NCI-H2081 (cell line): ENCODE measurements at regions not wholly inside any gene's neighbourhood (a gene's known extent, or its start where the extent isn't known, plus 50 kb on each side); places are given as distances from the start of the nearest gene placed in this dataset.

ENCODE experiments used
- DNase-seq, 2 experiments: peaks; one replicate each; lab custom pipeline; 2025; lab: John Stamatoyannopoulos, UW

DNA sequence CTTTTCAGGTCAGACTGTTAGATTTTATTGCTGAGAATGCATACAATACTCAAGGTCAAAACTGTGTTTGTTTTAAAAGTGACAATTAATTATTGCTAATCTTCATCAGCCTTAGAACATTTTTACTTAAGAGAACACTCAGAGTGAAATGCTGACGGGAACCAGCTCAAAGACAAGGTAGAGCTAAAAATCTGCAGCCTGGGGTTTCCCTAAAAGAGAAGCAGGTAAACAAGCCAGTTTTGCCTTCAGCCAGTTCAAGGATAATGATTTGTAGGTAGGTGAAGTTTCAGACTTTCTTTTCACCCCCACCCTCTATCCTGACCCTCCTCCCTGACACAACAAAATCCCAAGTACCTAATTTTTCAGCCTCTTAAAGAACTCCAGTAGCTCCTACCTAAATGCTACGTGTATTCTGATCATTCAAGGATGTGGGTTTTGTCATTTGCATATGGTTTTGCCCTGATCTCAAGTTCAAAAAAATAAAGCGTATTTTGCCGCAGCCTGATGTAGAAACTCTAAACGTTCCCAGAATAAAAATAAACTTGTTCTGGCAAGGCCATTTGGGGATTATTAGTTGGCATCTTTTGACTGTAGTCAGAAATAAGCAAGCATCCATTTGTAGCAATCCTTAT is 407.2 kb downstream of the EFNA5 start:
- no peak for DNase-seq

DNA sequence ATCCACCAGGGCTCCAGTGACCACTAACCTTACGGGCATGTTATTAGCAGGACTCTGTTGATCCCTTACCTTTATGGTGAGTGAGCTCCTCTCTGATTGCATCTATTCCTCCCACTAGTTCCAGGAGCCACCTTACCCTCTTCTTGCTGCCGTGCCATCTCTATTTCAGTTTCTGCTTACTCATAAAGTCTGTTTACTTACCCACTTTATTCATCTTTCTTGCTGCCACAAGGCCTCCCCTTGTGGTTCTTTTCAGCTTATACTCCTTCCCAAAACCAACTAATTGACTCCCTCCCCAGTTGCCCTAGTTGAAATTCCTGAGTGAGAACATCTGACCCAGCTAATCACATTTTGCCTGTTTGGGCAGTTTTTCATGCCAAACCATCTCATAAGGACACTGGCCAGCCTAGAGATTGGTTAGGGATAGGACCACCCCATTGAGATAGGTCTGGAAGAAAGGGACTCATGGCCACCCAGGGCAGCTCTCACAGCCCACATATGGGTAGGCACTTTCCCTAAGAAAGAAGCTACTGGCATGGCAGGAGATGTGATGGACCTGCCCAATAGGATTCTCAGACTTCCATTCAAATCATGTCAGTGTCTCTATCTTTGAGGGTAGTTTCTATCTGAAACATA is 412.7 kb downstream of the EFNA5 start:
- no peak for DNase-seq

DNA sequence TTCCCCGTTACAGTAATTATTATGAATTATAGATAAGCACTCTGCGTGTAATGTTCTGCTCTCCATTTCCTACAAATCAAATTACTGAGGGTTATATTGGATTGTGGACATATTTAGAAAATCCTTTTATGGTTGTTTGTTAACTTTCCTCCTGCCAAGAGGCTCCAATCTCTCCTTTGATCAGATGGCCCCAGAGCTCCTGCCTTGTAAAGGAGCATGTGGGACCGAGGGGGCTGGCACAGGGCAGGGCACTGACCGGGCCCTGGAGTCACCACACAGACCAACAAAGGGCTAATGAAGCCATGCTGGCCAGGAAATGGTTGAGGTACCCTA is 415.9 kb downstream of the EFNA5 start:
- no peak for DNase-seq

DNA sequence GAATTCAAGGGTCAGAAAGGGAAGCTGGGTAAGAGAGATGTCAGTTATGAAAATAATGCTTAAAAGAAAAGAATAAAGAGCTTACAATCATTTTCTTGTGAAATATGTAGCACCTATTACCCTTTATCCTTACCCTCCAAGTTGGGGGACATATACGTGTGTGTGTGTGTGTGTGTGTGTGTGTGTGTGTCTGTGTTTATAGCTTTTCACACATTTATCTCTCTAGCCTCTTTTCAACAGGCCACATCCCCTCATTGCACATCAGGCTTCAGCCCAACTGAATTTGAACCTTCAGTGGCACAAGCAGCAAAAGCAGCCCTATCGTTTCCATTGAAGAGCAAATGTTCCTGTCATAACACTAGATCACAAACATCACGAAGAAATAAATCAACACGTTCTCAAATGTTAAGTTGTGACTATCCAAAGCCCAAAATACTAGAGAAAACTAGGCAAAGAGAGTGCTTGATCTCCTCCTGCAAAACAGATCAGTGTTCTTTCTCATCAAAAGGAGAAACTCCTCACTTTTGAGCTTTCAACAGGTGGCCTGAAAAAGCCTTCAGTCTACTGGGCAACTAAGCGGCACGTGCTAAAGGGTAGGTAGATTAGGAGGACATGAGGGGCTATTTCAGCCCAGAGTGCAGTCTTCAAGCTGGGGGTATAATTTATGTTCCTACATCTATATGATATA is 416.4 kb downstream of the EFNA5 start:
- DNase-seq, result peak in 1 of 2 experiments; percentile 2

DNA sequence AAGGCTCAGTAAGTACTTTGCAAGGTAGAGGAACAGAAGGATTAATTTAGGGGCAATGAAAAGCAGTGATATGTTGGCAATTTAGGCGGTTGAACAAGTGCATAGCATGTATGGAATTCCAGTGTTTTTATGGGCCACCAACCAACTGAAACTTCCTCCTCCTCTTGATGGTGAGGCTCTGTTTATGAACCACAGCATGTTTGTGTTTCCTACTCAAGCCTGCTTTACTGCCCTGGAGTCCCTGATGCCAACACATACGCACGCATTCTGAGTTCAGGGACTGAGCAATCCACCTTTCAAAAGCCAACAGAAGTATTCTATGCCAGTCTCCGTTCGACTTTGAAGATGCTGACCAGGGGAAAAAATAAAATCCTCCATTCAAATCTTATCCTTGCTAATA is 417.5 kb downstream of the EFNA5 start:
- DNase-seq, result no peak

DNA sequence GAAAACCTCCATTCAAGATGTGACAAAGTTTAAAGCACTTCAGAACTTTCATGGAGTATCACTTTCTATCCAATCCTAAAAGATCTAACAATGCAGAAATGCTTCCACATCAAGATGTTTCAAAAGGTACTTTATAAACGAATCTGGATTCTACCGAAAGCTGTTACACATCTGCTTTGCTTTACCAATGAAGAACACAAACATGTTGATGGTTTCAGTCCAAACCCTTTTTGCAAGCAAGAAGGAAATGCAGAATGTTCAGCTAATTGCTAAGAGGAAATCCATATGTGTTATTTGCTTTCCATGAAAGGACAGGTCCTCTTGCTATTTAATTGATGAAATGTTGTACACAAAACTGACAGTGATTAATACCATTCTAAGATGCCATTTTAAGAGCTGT is 419.6 kb downstream of the EFNA5 start:
- DNase-seq, result no peak

DNA sequence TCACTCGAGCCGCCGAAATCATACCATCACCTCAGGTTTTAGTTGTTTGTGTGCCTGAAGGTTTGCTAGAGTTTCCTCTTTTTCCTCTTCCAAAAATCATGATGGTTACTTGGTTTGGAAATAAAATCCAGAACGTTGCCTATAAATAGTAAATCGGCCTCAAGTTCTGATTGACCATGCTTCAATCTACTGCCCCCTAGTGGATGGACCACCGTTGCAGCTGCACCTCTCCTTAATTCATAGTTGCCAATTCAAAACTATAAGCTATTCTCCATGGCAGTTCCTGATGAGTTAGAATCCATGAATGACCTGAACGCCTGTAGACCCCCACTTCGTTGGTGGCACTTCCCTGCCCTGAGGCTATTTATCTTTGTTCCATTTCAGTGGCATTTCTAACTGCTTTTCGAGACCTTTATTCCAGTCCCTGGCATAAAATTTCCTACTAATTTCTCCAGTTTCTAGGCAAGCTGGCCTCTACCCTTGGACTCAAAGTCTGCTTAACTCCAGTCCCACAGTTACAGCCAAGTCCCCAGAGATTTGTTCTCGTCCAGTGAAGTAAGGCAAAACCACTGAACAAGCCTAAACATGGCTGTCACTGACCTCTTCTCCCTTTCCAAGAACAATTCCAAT is 422.6 kb downstream of the EFNA5 start:
- peak; percentile 33 to 41 for DNase-seq

DNA sequence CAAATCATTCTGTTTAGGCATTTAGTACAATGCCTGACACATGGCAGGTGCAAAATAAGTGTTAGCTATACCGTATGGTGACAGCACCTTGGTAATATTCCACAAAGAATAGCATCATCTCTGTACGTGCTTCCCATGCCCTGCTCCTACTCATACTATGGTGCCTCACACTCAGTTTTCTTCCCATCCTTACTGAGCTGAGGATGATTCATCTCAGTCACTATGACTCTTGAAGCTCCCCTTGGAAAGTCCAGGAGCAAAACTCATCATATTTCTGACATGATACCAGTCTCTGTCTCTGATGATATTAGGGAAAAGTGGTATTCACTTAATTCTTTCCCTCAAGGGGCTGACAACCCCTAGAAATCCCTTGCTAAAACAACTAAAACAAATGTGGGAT is 423.3 kb downstream of the EFNA5 start:
- no peak for DNase-seq

DNA sequence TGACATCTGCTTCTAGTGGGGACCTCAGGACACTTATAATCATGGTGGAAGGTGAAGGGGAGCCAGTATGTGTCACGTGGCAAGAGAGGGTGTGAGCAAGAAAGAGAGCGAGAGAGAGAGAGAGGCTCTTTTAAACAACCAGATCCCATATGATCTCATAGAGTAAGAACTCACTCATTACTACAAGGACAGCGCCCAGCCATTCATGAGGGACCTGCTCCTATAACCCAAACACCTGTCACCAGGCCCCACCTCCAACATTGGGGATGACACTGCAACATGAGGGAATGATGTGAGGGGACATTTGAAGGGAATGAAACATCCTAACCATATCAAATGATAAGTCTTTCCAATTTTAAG is 427.5 kb downstream of the EFNA5 start:
- no peak for DNase-seq

DNA sequence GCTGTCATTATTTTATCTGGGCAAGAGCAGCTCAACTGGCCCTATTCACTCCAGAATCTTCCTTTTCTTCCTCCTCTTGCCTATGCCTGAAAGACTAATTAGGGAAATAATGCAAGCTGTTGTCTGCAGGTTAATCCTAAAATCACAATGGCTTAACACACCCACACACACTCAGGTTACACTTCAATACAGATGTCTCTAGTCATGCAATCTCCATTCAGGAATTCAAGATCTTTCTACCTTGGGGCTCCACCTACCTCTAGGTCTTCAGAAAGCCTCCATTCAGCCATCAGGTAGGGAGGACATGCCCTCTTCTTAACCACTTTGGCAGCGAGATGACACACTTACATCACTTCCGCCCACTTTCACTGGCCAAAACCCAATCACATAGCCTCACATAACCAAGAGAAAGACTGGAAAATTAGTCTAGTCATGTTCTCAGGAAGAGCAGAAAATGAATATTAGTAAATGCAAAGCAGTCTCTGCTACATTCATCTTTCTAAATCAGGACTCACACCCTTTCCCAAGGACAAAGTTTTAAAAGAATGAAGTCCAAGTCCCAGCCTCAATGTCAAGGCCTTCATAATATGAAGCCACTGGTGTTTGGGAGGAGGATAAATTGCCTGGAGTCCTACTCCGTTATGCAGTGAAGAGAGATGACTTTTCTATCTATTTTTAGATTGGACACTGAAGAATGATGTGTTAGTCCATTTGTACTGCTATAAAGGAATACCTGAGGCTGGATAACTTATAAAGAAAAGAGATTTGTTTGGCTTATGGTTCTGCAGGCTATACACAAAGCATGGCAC is 428.1 kb downstream of the EFNA5 start:
- no peak for DNase-seq

DNA sequence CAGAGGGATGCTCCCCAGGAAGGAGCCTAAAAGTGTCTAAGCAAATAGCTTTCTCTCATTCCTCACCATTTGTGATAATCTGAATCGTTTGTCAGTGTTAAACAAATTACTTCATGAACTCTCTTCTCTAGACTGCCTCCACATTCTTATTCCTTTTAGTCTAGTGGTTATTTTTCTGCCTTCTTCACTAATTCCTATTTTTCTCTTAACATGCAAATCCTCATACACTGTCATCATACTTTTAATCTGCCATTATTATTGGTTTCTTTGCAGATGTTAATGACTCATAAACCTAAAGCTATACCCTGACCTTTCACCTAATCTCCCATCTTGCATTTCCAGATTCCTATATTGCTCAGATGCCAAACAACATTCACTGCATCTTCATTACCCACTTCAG is 428.9 kb downstream of the EFNA5 start:
- DNase-seq, result no peak

DNA sequence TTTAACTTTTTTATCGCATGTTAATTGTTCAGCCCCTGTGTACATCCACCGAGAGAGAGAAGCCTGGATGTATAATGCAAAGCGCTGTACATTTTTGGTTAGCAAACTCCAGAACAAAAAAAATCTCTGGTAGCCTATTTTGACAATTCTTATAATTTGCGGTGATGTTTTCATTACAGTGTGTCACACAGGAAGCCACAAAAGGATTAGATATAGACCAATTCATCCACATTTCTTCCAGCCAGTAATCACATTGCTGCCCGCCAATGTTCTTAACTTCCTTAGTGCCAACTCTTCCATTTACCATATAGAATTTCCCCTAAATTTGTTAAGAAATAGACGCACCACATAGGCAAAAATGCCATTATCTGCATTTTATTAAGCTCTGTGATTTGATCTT is 435.6 kb downstream of the EFNA5 start:
- no peak for DNase-seq

DNA sequence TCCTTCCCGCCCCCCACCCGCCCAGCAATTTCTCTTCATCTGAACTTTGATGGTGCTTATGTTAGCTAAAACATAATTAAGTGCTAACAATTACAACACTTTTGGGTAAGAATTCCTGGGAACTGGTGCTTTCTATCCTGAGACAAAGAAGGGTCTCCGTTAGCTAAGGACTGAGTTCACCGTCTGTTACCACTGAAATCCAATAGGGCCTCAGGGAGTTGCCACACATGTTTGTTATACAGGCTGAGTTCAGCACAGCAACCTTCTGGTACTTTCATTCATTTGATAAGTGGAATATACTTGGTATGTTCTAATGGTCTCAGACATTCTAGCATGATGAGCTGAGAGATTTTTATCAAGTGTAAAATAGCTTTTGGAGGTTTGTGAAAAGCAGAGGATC is 437.9 kb downstream of the EFNA5 start:
- DNase-seq, result no peak

DNA sequence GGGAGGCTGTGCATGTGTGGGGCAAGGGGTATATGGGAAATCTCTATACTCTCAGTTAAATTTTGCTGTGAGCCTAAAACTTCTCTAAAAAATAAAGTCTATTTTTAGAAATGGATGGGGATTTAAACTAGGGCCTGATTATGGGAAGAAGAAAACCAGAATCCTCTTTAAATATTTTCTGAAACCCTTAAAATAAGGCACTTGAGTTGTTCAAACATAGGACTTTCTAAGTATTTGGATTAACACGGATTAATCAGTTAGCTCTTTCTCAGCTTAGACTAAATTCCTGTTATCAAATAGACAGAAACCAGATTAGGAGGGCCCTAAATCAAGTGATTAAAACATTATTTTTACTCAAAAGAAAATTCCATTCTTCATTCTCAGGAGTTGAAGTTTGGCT is 438.4 kb downstream of the EFNA5 start:
- no peak for DNase-seq

DNA sequence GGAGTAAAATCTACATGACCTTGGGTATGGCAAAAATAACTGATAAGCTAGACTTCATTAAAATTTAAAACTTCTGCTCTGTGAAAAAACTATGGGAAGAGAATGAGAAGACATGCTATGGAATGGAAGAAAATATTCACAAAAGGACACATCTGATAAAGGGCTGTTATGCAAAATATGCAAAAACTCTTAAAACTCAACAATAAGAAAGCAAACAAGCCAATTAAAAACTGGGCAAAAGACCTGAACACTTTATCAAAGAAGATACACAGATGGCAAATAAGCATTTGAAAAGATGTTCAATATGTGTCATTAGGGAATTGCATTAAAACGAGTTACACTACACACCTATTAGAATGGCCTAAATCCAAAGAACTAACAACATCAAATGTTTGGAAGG is 439.5 kb downstream of the EFNA5 start:
- no peak for DNase-seq

DNA sequence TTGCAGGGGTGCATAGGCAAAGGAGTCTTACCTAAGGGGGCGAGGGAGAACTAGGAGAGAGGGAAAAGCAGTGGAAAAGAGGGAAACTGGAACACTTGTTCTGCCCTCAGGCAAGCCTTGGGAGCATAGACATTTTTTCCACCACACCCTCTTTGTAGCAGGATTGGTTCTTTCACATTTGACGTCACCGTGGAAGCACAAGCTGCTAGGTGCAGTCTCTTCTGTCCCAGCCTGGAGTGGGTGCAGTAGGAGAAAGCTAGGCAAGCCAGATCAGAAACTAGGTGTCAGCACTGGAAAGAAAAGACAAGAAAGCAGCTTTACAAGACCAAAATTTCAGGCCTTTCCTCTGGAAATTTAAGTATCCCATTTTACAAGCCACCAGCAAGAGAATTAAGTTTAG is 440.4 kb downstream of the EFNA5 start:
- DNase-seq, result no peak

DNA sequence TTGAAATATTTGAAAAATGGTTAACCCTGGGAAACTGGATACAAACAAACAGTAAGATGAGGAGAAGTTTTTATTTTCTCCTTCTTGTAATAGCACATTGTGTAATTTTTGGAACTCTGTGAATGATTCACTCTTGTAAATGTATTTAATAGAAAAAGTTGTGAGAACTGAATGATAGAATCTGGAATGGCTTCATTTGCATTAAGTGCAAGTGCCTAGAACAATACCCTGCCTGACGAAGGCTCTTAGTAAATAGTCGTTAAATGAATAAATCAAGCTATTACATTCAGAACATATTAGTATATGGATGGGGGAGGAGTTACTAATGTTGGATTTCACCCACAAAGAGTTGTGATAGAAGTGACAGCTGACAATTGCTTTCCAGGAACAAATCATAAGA is 442.5 kb downstream of the EFNA5 start:
- no peak for DNase-seq

DNA sequence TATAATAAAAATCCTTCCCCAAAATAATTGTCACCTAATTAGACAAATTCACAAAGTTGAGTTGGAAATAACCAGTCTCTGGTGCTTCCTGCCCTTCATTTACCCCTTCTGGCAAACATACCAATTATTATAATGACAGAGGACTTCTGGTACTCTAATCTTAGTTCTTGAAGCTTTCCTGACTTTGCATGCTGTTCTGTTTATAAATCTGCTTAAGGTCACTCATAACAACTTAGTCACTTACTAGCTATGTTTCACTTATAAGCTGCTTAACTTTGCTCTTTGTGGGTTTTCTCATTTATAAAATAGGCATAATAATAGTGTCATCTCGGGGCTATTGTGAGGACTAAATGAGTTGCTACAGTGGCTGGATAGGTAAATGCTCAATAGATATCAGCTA is 446.5 kb downstream of the EFNA5 start:
- no peak for DNase-seq

DNA sequence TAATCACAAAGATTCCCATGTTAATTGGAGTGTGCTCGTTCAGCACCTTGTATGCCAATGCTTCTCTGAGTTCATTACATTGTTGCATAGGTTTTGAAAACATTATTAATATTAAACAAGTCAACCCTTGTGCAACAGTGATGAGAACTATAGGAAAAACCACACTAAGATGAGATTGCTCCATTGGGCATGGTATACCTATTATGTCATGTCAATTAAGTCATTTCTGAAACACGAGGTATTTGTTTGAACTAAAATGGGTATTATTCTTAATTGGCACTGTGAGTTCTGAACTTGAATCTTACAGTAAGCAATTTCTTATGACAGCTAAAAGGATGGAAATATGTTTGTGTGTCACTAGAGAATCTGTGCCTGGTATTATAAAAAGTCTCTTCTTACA is 447.7 kb downstream of the EFNA5 start:
- no peak for DNase-seq

DNA sequence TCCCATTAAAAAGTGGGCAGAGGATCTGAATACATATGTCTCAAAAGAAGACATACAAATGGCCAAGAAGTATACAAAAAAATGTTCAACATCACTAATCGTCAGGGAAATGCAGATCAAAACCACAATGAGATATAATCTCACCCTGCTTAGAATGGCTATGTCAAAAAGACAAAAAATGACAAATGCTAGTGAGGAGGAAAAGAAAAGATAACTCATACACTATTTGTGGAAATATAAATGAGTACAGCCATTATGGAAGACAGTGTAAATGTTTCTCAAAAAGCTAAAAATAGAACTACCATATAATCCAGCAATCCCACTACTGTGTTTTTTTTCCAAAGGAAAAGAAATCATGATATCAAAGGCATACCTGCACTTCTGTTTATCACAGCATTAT is 450.7 kb downstream of the EFNA5 start:
- no peak for DNase-seq

DNA sequence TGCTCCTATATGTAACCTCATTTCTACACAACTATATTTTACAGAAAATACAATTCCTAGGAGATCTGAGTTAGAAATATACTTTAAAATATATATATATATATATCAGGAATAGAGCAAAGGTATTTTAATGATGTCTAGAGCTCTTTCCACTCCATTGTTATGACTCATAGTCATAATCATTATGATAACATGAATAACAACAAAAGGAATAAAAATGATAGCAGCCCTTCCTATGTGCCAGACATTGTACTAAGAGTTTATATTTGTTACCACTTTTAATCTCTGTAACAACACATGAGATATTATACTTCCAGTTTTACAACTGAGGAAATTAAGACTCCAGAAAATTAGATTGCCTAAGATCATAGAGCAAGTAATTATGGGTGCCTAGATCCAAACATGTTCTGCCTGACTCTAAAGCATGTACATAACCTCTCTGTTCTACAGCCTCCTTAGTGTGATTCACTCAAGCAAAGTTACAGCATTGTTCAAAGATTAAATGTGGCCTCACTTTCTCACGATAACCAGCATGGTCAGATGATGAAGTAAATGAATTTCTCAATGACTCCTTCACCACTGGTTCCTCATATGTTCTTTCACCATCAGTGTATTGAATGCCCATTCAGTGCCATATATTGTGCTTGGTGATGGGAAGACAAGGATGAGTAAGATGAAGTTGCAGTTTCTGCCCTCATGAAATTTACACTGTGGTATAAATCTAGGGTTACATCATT is 452.1 kb downstream of the EFNA5 start:
- DNase-seq, result no peak

DNA sequence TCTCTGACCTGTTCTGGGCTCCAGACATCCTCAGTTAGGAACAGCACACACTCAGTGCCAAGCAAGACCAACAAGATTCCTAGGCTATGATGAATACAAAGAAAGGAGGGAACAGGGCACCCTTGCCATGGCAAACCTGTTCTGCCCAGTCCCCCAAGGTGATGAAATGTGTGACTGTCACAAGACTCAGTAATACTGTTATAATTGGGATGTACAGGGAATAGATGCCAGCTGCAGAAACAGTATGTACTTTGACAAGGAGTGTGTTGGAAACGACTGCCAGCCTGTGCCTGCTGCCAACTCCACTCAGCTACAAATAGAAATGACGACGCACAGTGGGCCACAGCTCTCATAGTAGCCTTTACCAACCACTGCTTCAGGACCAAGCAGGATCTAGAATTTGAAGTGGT is 453.0 kb downstream of the EFNA5 start:
- DNase-seq, result peak; percentile 3 to 4
